GM21786 (cell line): ENCODE measurements at regions not wholly inside any gene's neighbourhood (a gene's known extent, or its start where the extent isn't known, plus 50 kb on each side); places are given as distances from the start of the nearest gene placed in this dataset.
"Not testable (repeated sequence)": the region's sequence is repeated elsewhere in the genome, so short reads cannot be mapped to it uniquely, and the experiment has no call there.

Source experiments
- ATAC-seq: cut with Tn5 transposase; IDR thresholded peaks from one replicate; pipeline ENCODE4 v1.9.1; 2021; ENCODE audit not compliant: unreplicated experiment

DNA sequence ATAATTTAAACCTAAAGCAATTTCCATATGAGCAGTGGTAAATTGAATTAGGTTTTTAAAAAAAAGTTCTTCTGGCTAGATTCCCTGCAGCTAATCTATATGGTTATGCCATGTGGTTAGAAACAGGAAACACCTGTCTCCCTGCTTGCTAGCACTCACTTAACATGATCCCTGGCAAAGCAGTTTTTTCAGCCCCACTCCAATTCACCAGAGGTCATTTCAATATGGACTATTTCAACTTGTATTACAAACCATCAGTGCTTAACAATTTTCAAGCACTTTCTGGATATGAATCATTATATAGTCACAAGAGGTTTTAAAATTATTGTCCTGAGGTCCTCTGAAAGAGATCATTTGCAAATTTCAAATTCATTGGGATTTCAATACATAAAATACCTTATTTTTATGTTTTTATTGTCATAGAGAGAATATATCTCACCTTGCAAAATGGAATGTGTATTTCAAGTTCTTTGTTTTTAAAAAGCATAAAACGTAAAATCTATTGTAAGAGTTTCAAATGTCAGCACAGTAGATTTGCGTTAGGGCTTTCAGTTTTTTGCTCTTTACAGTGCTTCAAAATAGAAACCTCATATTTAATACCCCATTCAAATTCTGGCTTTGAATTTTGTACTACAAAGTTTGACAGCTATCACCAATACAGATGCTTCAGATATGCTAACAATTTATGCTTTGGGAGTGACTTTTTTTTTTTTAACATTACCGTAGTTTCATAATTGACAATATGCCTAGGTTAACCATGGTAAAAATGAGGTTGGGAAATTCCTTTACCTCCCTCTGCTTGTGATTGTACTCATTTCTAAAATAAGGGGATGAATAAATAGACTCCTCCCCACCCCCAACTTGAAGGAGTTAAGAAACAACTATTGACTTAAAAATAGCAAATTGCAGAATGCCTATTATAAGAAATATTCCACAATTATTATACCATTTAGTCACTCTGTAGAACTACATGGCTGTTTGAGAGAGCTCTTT lies 117.5 kb upstream of the HGF start:
- ATAC-seq: peak; percentile 64

DNA sequence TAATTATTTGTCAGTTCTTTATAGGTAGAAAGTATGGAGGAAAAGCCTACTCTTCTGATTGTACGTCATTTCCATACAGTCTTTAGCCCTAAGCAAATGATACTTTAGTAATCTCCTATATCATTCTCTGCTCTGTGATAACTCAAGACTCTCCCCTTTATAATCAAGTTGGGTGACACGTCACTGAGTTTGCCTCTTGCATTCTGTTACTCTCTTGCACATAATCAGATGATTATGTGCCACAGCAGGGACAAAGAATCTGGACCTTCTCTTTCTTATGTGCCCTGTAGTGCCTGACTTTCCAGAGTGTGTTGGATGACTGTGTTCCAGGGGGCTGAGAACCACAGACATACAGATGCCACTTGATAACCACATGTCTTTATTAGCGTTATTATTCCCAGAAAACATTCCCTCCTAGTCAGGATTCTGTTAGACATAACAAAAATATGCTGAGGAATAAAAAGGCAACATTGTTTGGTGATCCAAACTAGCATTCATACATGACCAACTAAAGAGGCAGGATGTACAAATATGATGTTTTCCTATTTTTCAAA lies 116.4 kb upstream of the HGF start:
- no peak for ATAC-seq

DNA sequence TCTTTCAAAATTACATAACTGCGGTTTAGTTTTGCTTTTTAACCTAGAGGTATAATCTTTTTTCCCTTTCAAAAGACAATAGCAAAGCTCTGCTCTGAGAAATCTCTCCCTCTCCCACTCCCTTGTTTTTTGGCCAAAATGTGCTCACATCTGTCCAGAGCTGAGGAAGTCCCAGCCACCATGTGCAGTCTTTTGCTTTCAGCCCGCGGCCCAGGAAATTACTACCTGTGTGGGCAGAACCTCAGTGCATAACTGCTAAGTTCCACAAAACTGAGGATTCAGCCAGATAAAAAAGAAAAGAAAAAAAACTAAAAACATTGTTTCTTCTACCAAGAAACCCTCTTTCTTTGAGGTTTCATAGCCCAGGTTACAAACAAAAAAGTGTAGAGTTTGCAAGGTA lies 115.0 kb upstream of the HGF start:
- ATAC-seq: no peak

- no peak for ATAC-seq
Observed at GRCh38 chr7:81883801-81884393, 114.0 kb upstream of the HGF start.

GRCh38 chr7:81882086-81882485 lies 112.2 kb upstream of the HGF start:
- ATAC-seq: no peak

- no peak for ATAC-seq
Observed at GRCh38 chr7:81877890-81878289, 108.0 kb upstream of the HGF start.

DNA sequence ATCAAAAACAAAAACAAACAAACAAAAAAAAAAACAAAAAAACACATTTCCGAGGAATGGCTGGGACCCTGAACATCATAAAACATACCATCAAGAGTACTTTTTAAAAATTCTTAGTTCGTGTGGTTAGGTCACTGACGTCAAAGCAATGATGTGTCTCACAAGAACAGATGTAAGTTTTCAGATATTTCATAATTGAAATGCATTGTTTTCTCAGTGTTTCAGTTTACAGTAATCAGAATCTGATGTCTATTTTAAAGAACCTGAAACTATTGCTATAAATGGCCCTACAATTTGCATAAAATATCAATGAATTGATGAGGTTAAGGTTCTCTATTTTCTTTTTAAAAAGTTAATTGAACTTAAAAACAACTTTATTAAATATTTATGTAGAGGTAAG lies 103.7 kb upstream of the HGF start:
- peak; percentile 33 for ATAC-seq

- no peak for ATAC-seq
Observed at GRCh38 chr7:81871606-81872265, 101.9 kb upstream of the HGF start.

DNA sequence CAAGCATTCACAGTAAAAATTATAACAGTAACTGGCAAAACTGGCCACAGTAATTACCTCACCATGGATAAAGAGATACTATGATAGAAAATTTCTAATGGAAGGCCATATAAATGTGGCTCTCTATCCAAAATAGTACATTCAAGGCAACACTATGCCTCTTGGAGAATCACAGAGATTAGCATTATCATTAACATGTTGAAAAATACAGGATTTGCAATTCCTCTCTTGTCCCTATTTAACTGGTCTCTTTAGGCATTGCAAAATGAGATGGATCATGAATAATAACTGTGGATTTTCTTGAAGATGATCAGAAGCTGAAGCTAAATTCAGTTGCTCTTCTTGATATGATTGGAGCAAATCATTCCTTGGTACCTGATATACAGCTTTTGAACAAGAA lies 100.8 kb upstream of the HGF start:
- no peak for ATAC-seq

DNA sequence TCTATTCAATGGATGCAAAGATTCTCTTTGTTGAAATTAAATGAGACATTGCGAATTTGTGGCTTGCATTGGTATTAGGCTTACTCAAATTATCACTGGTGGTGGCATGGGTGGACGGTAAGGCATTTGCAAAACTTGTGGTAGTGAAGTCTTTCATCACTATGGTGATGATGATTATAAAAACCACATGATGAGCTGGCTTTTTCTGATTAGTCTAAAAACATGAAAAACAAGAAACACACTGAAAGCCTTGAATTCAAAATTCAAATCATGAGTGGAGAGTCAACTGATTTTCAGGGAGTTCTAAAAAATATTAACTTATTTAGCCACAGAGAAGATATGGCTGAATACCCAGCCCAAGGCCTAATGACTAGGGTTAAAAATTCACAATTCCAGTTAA lies 99.8 kb upstream of the HGF start:
- no peak for ATAC-seq

DNA sequence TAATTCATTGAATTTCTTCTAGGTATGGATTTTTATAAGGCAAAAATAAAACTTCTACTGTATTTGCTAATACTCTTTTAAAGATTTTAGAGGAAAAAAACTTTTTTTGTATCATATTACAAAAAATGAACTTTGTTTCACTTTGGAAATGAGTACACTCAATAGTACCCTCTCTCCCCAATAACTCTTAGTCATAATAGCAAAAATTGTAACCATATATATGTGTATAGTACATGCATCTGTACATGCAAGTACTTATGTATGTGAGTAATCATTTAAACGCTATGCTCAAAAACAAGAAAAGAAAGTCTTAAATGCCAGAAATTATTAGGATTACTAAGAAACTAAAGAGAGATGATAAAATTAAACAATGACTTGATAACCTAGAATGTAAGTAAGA lies 95.9 kb upstream of the HGF start:
- no peak for ATAC-seq

- ATAC-seq: no peak
Observed at GRCh38 chr7:81859433-81859832, 89.6 kb upstream of the HGF start.

GRCh38 chr7:81858820-81859219 lies 89.0 kb upstream of the HGF start:
- ATAC-seq: not testable (repeated sequence)

- ATAC-seq: no peak
Observed at GRCh38 chr7:81857385-81857784, 87.5 kb upstream of the HGF start.

GRCh38 chr7:81854518-81854917 lies 84.7 kb upstream of the HGF start:
- no peak for ATAC-seq

DNA sequence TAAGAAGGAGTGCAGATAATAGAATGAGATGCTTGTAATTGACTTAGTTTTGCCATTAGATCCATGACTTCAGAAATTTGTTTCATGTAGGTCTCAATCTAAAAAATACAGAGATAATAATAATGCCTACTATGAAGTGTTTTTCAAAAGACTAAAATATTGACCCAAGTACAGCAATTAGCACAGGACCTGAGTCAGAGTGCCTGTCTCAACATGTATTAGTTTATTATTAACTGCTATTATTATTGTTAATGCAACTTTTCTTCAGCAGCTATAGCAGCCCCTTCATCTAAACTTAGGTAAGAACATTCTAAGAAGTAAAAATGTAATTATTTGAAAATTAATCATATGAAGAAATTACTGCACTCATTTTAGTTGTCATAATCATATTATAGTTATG lies 82.9 kb upstream of the HGF start:
- ATAC-seq: no peak

- ATAC-seq: no peak
Observed at GRCh38 chr7:81851413-81851812, 81.6 kb upstream of the HGF start.

DNA sequence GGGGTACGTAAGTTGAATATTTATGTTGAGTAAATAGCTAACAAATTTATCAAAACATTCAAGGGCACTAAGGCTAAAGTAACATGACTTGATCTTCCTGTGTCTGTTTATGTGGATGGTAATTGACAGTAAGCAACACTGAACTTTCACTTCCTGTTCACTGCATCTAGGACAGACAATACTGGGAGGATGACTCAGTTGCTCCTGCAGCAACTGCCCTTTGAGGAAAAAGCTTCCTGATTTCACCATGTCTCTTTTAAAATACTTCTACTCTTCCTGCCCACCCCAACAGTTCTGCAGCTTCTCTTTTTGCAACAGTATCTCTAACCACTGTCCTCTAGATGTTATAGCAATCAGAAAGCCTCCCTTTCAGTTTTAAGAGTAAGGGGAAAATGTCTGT lies 76.6 kb upstream of the HGF start:
- ATAC-seq: peak; percentile 75

DNA sequence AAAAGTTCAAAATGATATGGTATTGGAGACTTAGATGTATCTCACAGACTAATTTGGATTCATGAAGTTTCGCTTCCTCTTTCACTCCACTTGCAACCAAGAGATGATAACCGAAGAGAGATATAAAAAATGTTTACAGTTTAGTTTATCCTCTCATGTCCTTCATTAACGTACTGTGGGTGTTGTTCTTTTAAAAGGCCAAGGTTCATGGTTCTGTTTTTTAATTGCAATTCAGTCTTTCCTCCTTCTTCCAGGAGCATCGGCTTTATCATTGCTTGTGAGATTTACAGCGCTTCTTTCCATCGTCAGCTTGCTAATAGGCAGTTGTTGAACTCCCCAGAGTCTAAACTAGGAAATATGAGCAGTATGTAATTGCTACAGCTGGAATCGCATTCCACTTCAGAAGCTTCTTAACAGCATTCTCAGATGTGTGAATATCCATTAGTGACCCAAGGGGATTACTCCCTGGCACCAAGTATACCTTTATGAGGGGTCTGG lies 75.9 kb upstream of the HGF start:
- peak; percentile 90 for ATAC-seq

DNA sequence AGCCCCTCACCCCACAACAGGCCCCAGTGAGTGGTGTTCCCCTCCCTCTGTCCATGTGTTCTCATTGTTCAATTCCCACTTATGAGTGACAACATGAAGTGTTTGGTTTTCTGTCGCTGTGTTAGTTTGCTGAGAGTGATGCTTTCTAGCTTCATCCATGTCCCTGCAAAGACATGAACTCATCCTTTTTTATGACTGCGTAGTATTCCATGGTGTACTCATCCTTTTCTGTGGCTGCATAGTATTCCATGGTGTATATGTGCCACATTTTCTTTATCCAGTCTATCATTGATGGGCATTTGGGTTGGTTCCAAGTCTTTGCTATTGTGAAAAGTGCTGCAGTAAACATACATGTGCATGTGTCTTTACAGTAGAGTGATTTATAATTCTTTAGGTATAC lies 73.8 kb upstream of the HGF start:
- not testable (repeated sequence) for ATAC-seq

GRCh38 chr7:81842361-81842760 lies 72.5 kb upstream of the HGF start:
- no peak for ATAC-seq
